ENCODE measurements at regions not wholly inside any gene's neighbourhood (a gene's known extent, or its start where the extent isn't known, plus 50 kb on each side); places are given as distances from the start of the nearest gene placed in this dataset.

- TF ChIP-seq, protein P1, sequence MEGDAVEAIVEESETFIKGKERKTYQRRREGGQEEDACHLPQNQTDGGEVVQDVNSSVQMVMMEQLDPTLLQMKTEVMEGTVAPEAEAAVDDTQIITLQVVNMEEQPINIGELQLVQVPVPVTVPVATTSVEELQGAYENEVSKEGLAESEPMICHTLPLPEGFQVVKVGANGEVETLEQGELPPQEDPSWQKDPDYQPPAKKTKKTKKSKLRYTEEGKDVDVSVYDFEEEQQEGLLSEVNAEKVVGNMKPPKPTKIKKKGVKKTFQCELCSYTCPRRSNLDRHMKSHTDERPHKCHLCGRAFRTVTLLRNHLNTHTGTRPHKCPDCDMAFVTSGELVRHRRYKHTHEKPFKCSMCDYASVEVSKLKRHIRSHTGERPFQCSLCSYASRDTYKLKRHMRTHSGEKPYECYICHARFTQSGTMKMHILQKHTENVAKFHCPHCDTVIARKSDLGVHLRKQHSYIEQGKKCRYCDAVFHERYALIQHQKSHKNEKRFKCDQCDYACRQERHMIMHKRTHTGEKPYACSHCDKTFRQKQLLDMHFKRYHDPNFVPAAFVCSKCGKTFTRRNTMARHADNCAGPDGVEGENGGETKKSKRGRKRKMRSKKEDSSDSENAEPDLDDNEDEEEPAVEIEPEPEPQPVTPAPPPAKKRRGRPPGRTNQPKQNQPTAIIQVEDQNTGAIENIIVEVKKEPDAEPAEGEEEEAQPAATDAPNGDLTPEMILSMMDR (optimal IDR thresholded peaks at IDR 0.05 in 1 of 3, IDR thresholded peaks at IDR 0.05 in 1 of 3, conservative IDR thresholded peaks at IDR 0.05 in 1 of 3; ENCODE audit: extremely low read depth in 1 of 3, insufficient read depth in 2 of 3, low read length in 3 of 3) = no peak
- TF ChIP-seq EZH2 (IDR thresholded peaks at IDR 0.05; ENCODE audit: low read length) = no peak
These were observed 268.8 kb upstream of the ANKRD55 start for GRCh38 chr5:56501781-56502557.
